SK-N-MC (cell line): ENCODE measurements at regions not wholly inside any gene's neighbourhood (a gene's known extent, or its start where the extent isn't known, plus 50 kb on each side); places are given as distances from the start of the nearest gene placed in this dataset.

Experiments used
- DNase-seq: peaks from one replicate; pipeline ENCODE4 v3.0.0-alpha.2; 2011; ENCODE audit warnings: low read depth, low spot score
- H3K27ac ChIP-seq: fragments of 200-600 bp; sonication (generic); 2 replicates; pipeline ENCODE4 v1.5.1; 2016; ENCODE audit warnings: mixed run types
- H3K36me3 ChIP-seq: fragments of 200-600 bp; sonication (generic); 2 replicates; pipeline ENCODE4 v1.6.1; 2017; ENCODE audit warnings: antibody characterized with exemption, low read length, mixed read lengths; ENCODE audit not compliant: insufficient read depth
- H3K4me3 ChIP-seq: fragments of 200-600 bp; sonication (generic); 2 replicates; pipeline ENCODE4 v1.5.1; 2016
- H3K9ac ChIP-seq: fragments of 200-600 bp; sonication (generic); 2 replicates; pipeline ENCODE4 v1.8.0; 2017; ENCODE audit warnings: mixed run types, mixed read lengths; ENCODE audit not compliant: insufficient read length
- H3K9me3 ChIP-seq: fragments of 200-600 bp; sonication (generic); 2 replicates; pipeline ENCODE4 v1.6.1; 2017; ENCODE audit warnings: low read depth, mild to moderate bottlenecking, antibody characterized with exemption, low read length, moderate library complexity, mixed read lengths
- EZH2 ChIP-seq: fragments of 200-600 bp; sonication (generic); IDR thresholded peaks from one replicate; pipeline ENCODE4 v1.6.1; 2017; ENCODE audit warnings: antibody characterized with exemption
- FOXP2 ChIP-seq: optimal IDR thresholded peaks from 2 replicates; pipeline ENCODE3; 2011; ENCODE audit warnings: mild to moderate bottlenecking, moderate library complexity; ENCODE audit not compliant: insufficient read depth; ENCODE audit errors: extremely low read length, control extremely low read depth
- POLR2AphosphoS5 ChIP-seq: IDR thresholded peaks from 2 replicates; pipeline ENCODE4 v1.6.1; 2012; ENCODE audit warnings: mild to moderate bottlenecking, low read depth, low read length, borderline replicate concordance

GRCh38 chr6:92945799-92946198 is 473.6 kb downstream of the EPHA7 start:
- no peaks in the 10 kb centered on the region for H3K9me3 ChIP-seq
- TF ChIP-seq FOXP2 (no peak), POLR2AphosphoS5 (no peak), EZH2 (no peak)
- DNase-seq: no peak

GRCh38 chr6:92944132-92944531 is 475.2 kb downstream of the EPHA7 start:
- Histone ChIP-seq H3K4me3 (no peak overlapping the region), H3K9me3 (no peaks in the 10 kb centered on the region), H3K9ac (no peak overlapping the region), H3K27ac (no peak overlapping the region), H3K36me3 (no peaks in the 10 kb centered on the region)
- TF ChIP-seq FOXP2 (no peak), EZH2 (no peak)
- no peak for DNase-seq

More at GRCh38 chr6:92945799-92946198, 473.6 kb downstream of the EPHA7 start:
- Histone ChIP-seq H3K9ac (no peak overlapping the region), H3K4me3 (no peak overlapping the region), H3K36me3 (no peaks in the 10 kb centered on the region), H3K27ac (no peak overlapping the region)

- H3K27ac ChIP-seq: no peak overlapping the region
- no peak for DNase-seq
- H3K9ac ChIP-seq: no peak overlapping the region
Observed at GRCh38 chr6:92942549-92942948, 476.8 kb downstream of the EPHA7 start.

GRCh38 chr6:92934625-92935024 is 484.7 kb downstream of the EPHA7 start:
- DNase-seq: no peak
- no peak overlapping the region for H3K4me3 ChIP-seq
- no peak overlapping the region for H3K9ac ChIP-seq
- no peak overlapping the region for H3K27ac ChIP-seq
- no peaks in the 10 kb centered on the region for H3K36me3 ChIP-seq
- no peaks in the 10 kb centered on the region for H3K9me3 ChIP-seq
- TF ChIP-seq EZH2 (no peak), POLR2AphosphoS5 (no peak), FOXP2 (no peak)

More at GRCh38 chr6:92942549-92942948, 476.8 kb downstream of the EPHA7 start:
- no peak overlapping the region for H3K4me3 ChIP-seq
- H3K9me3 ChIP-seq: no peaks in the 10 kb centered on the region
- no peaks in the 10 kb centered on the region for H3K36me3 ChIP-seq
- no peak for TF ChIP-seq POLR2AphosphoS5
- no peak for TF ChIP-seq EZH2
- TF ChIP-seq FOXP2: no peak

- H3K9ac ChIP-seq: no peak overlapping the region
- TF ChIP-seq FOXP2: no peak
- no peak for TF ChIP-seq EZH2
- TF ChIP-seq POLR2AphosphoS5: no peak
- H3K9me3 ChIP-seq: no peaks in the 10 kb centered on the region; the same call in 1 of the 2 replicates
- no peak overlapping the region for H3K4me3 ChIP-seq
- no peak for DNase-seq
- no peak overlapping the region for H3K27ac ChIP-seq
- H3K36me3 ChIP-seq: no peaks in the 10 kb centered on the region
Observed at GRCh38 chr6:92930171-92930570, 489.2 kb downstream of the EPHA7 start.

- no peak overlapping the region for H3K9ac ChIP-seq
- no peak overlapping the region for H3K4me3 ChIP-seq
- DNase-seq: no peak
- TF ChIP-seq POLR2AphosphoS5: no peak
- TF ChIP-seq FOXP2: no peak
- no peak for TF ChIP-seq EZH2
- H3K36me3 ChIP-seq: no peaks in the 10 kb centered on the region
- H3K27ac ChIP-seq: no peak overlapping the region
- no peaks in the 10 kb centered on the region; the same call in 1 of the 2 replicates for H3K9me3 ChIP-seq
Observed at GRCh38 chr6:92922216-92922806, 497.0 kb downstream of the EPHA7 start.

- no peak for TF ChIP-seq FOXP2
- no peak for TF ChIP-seq EZH2
- TF ChIP-seq POLR2AphosphoS5: no peak
- Histone ChIP-seq H3K4me3 (no peak overlapping the region), H3K36me3 (no peaks in the 10 kb centered on the region), H3K27ac (no peak overlapping the region), H3K9me3 (no peaks in the 10 kb centered on the region), H3K9ac (no peak overlapping the region)
- DNase-seq: no peak
Observed at GRCh38 chr6:92915466-92915865, 503.9 kb downstream of the EPHA7 start.

GRCh38 chr6:92911301-92911700 is 508.1 kb downstream of the EPHA7 start:
- no peak overlapping the region for H3K27ac ChIP-seq
- H3K36me3 ChIP-seq: no peaks in the 10 kb centered on the region
- H3K9me3 ChIP-seq: no peaks in the 10 kb centered on the region
- no peak for DNase-seq
- H3K9ac ChIP-seq: no peak overlapping the region
- TF ChIP-seq FOXP2 (no peak), POLR2AphosphoS5 (no peak), EZH2 (no peak)
- no peak overlapping the region for H3K4me3 ChIP-seq

- no peaks in the 10 kb centered on the region for H3K36me3 ChIP-seq
- TF ChIP-seq POLR2AphosphoS5 (no peak), EZH2 (no peak), FOXP2 (no peak)
- no peak overlapping the region for H3K4me3 ChIP-seq
- H3K27ac ChIP-seq: no peak overlapping the region
- H3K9me3 ChIP-seq: no peaks in the 10 kb centered on the region
- H3K9ac ChIP-seq: no peak overlapping the region
- no peak for DNase-seq
Observed at GRCh38 chr6:92910646-92911045, 508.7 kb downstream of the EPHA7 start.
